Erythroblast (primary cell): ENCODE measurements at regions not wholly inside any gene's neighbourhood (a gene's known extent, or its start where the extent isn't known, plus 50 kb on each side); places are given as distances from the start of the nearest gene placed in this dataset.

Experiments used
- GATA1 ChIP-seq: IDR thresholded peaks from 2 replicates; pipeline ENCODE4 v1.6.1; 2011; ENCODE audit warnings: low read depth, mild to moderate bottlenecking, control low read depth, low read length, moderate library complexity
- POLR2A ChIP-seq: IDR thresholded peaks from 2 replicates; pipeline ENCODE4 v1.6.1; 2011; ENCODE audit warnings: mild to moderate bottlenecking, low read length

DNA sequence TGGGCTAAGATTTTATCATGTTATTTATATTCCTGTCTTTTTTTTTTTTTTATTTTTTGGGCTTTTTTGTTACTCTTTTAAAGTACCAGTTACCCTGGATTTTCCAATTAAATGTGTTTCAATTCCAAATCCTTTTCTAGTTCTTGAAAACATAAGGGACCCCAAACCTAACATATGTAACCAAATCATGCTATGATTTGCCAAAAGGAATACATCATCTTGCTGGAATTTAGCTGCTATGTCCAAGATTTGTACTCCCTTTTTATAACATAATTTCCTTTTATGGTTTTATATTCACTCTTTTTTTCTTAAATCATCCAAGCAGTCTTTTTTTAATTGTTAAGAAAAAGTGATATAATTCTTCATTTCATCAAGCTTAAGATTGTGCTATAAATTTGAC, 60.9 kb upstream of the DSEL start:
- TF ChIP-seq POLR2A (no peak), GATA1 (no peak)
